ENCODE measurements at regions not wholly inside any gene's neighbourhood (a gene's known extent, or its start where the extent isn't known, plus 50 kb on each side); places are given as distances from the start of the nearest gene placed in this dataset.
"Not testable (repeated sequence)": the region's sequence is repeated elsewhere in the genome, so short reads cannot be mapped to it uniquely, and the experiment has no call there.

GRCh38 chr9:108057421-108058134 is 568.0 kb upstream of the KLF4 start:
- DNase-seq (ENCODE audit: low read depth): no peak

- DNase-seq (ENCODE audit: low read depth): no peak
Measured at GRCh38 chr9:108056805-108057386, 567.3 kb upstream of the KLF4 start.

- DNase-seq (ENCODE audit: low read depth): no peak
Measured at GRCh38 chr9:108056084-108056804, 566.7 kb upstream of the KLF4 start.

GRCh38 chr9:108054131-108054630 is 564.6 kb upstream of the KLF4 start:
- DNase-seq (ENCODE audit: low read depth): no peak

- no peak for DNase-seq (ENCODE audit: low read depth)
Measured at GRCh38 chr9:108053555-108054061, 564.0 kb upstream of the KLF4 start.

- DNase-seq (ENCODE audit: low read depth): no peak
Measured at GRCh38 chr9:108052431-108053080, 563.0 kb upstream of the KLF4 start.

GRCh38 chr9:108050894-108051293 is 561.3 kb upstream of the KLF4 start:
- DNase-seq (ENCODE audit: low read depth): no peak

- DNase-seq (ENCODE audit: low read depth): no peak
Measured at GRCh38 chr9:108049671-108050494, 560.3 kb upstream of the KLF4 start.

GRCh38 chr9:108049026-108049607 is 559.5 kb upstream of the KLF4 start:
- no peak for DNase-seq (ENCODE audit: low read depth)

- DNase-seq (ENCODE audit: low read depth): no peak
Measured at GRCh38 chr9:108048406-108049025, 558.9 kb upstream of the KLF4 start.

GRCh38 chr9:108047777-108048176 is 558.2 kb upstream of the KLF4 start:
- not testable (repeated sequence) for DNase-seq (ENCODE audit: low read depth)

- DNase-seq (ENCODE audit: low read depth): no peak
Measured at GRCh38 chr9:108047264-108047663, 557.7 kb upstream of the KLF4 start.

GRCh38 chr9:108045851-108046250 is 556.3 kb upstream of the KLF4 start:
- no peak for DNase-seq (ENCODE audit: low read depth)

GRCh38 chr9:108043585-108043984 is 554.0 kb upstream of the KLF4 start:
- no peak for DNase-seq (ENCODE audit: low read depth)

GRCh38 chr9:108041551-108041950 is 552.0 kb upstream of the KLF4 start:
- no peak for DNase-seq (ENCODE audit: low read depth)

- DNase-seq (ENCODE audit: low read depth): no peak
Measured at GRCh38 chr9:108040783-108041182, 551.2 kb upstream of the KLF4 start.

- no peak for DNase-seq (ENCODE audit: low read depth)
Measured at GRCh38 chr9:108039493-108039892, 549.9 kb upstream of the KLF4 start.

GRCh38 chr9:108039012-108039411 is 549.4 kb upstream of the KLF4 start:
- no peak for DNase-seq (ENCODE audit: low read depth)

- no peak for DNase-seq (ENCODE audit: low read depth)
Measured at GRCh38 chr9:108035487-108035886, 545.9 kb upstream of the KLF4 start.
